ENCODE measurements at regions not wholly inside any gene's neighbourhood (a gene's known extent, or its start where the extent isn't known, plus 50 kb on each side); places are given as distances from the start of the nearest gene placed in this dataset.

DNA sequence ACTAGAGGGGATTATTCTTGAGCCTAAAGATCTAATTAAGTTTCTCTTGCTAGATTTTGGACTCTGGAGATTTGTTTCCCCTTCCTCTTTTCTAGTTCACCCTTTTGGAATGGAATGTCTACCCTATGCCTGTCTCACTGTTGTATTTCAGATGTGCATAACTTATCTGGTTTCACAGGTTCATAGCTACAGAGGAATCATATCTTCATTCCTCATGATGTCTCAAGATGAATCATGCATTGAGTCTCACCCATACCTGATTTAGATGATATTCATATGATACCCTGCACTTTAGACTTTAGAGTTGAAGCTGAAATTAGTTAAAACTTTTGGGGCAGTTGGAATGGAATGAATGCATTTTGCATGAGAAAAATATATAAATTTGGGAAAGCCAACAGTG lies 246.7 kb downstream of the HS3ST1 start:
- TF ChIP-seq, protein P1, sequence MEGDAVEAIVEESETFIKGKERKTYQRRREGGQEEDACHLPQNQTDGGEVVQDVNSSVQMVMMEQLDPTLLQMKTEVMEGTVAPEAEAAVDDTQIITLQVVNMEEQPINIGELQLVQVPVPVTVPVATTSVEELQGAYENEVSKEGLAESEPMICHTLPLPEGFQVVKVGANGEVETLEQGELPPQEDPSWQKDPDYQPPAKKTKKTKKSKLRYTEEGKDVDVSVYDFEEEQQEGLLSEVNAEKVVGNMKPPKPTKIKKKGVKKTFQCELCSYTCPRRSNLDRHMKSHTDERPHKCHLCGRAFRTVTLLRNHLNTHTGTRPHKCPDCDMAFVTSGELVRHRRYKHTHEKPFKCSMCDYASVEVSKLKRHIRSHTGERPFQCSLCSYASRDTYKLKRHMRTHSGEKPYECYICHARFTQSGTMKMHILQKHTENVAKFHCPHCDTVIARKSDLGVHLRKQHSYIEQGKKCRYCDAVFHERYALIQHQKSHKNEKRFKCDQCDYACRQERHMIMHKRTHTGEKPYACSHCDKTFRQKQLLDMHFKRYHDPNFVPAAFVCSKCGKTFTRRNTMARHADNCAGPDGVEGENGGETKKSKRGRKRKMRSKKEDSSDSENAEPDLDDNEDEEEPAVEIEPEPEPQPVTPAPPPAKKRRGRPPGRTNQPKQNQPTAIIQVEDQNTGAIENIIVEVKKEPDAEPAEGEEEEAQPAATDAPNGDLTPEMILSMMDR (IDR thresholded peaks at IDR 0.05): no peak
- TF ChIP-seq POLR2A (IDR thresholded peaks at IDR 0.05): no peak

Measured in adrenal gland (tissue), 5 donors.